22Rv1 (cell line): ENCODE measurements at regions not wholly inside any gene's neighbourhood (a gene's known extent, or its start where the extent isn't known, plus 50 kb on each side); places are given as distances from the start of the nearest gene placed in this dataset.

ENCODE experiments used
- ZFX ChIP-seq: fragments of 450-650 bp; IDR thresholded peaks from 2 replicates; pipeline ENCODE4 v1.6.1; 2017; ENCODE audit warnings: antibody characterized with exemption, borderline replicate concordance
- TF ChIP-seq, protein P1 (sequence below): fragments of 450-650 bp; IDR thresholded peaks from 2 replicates; pipeline ENCODE4 v1.5.1; 2017; ENCODE audit warnings: mild to moderate bottlenecking

DNA sequence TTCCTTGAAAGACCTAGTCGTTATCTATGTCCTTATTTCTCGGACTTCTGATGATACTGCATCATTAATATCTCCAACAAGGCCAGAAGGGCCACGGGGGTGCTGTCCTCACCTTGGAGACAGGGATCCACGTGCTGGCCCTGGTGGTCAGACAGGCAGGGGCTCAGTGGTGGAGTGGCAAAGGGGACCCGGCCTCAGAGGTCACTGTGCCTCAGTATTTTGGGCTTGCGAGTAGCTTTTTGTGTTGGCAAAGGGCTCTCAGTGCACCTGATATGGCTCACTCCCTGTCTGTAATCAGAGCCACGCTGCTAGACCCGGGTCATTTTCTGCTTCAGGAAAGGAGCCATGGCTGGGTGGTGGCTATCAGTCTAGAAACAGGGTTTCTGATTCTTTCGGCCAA is 135.1 kb downstream of the GADD45G start:
- TF ChIP-seq, protein P1, sequence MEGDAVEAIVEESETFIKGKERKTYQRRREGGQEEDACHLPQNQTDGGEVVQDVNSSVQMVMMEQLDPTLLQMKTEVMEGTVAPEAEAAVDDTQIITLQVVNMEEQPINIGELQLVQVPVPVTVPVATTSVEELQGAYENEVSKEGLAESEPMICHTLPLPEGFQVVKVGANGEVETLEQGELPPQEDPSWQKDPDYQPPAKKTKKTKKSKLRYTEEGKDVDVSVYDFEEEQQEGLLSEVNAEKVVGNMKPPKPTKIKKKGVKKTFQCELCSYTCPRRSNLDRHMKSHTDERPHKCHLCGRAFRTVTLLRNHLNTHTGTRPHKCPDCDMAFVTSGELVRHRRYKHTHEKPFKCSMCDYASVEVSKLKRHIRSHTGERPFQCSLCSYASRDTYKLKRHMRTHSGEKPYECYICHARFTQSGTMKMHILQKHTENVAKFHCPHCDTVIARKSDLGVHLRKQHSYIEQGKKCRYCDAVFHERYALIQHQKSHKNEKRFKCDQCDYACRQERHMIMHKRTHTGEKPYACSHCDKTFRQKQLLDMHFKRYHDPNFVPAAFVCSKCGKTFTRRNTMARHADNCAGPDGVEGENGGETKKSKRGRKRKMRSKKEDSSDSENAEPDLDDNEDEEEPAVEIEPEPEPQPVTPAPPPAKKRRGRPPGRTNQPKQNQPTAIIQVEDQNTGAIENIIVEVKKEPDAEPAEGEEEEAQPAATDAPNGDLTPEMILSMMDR, result no peak
- TF ChIP-seq ZFX, result no peak
